Neural cell (in vitro differentiated cells): ENCODE measurements at regions not wholly inside any gene's neighbourhood (a gene's known extent, or its start where the extent isn't known, plus 50 kb on each side); places are given as distances from the start of the nearest gene placed in this dataset.

Experiments
- H2AFZ ChIP-seq: fragments of 200-600, 300-800 bp; sonication (generic), shearing (Covaris generic); 2 replicates; pipeline ENCODE4 v1.6.0; 2014; ENCODE audit warnings: low read depth, mild to moderate bottlenecking, antibody characterized with exemption, low read length, moderate library complexity
- H3F3A ChIP-seq: fragments of 200-600 bp; shearing (Covaris generic); 2 replicates; pipeline ENCODE4 v1.6.1; 2016; ENCODE audit warnings: mild to moderate bottlenecking, moderate library complexity, mixed read lengths, antibody characterized with exemption, low read length; ENCODE audit not compliant: insufficient read depth, poor library complexity, severe bottlenecking
- H3K27ac ChIP-seq: fragments of 200-600, 300-800 bp; sonication (generic), shearing (Covaris generic); 2 replicates; pipeline ENCODE4 v1.5.1; 2014; ENCODE audit warnings: mild to moderate bottlenecking, low read length, moderate library complexity
- H3K27me3 ChIP-seq: fragments of 300-800, 200-600 bp; sonication (generic), shearing (Covaris generic); 2 replicates; pipeline ENCODE4 v1.6.0; 2014; ENCODE audit warnings: mild to moderate bottlenecking, low read depth, low read length, moderate library complexity; ENCODE audit not compliant: insufficient read depth
- H3K36me3 ChIP-seq: fragments of 300-800, 200-600 bp; sonication (generic), shearing (Covaris generic); 2 replicates; pipeline ENCODE4 v1.5.1; 2014; ENCODE audit warnings: mild to moderate bottlenecking, antibody characterized with exemption, low read length, moderate library complexity; ENCODE audit not compliant: insufficient read depth
- H3K4me2 ChIP-seq: fragments of 300-800, 200-600 bp; sonication (generic), shearing (Covaris generic); 2 replicates; pipeline ENCODE4 v1.6.0; 2014; ENCODE audit warnings: mild to moderate bottlenecking, low read length
- H3K4me3 ChIP-seq: fragments of 300-800, 200-600 bp; sonication (generic), shearing (Covaris generic); 2 replicates; pipeline ENCODE4 v1.5.1; 2014; ENCODE audit warnings: mild to moderate bottlenecking, low read length, moderate library complexity
- H3K79me2 ChIP-seq: fragments of 200-600 bp; shearing (Covaris generic); replicated peaks from 2 replicates; pipeline ENCODE4 v1.6.0; 2014; ENCODE audit warnings: mild to moderate bottlenecking, low read length, moderate library complexity; ENCODE audit not compliant: insufficient read depth
- H3K9ac ChIP-seq: fragments of 300-800, 200-600 bp; sonication (generic), shearing (Covaris generic); 2 replicates; pipeline ENCODE4 v1.6.1; 2016; ENCODE audit warnings: mild to moderate bottlenecking, low read length, mixed read lengths
- H3K9me2 ChIP-seq: fragments of 200-600 bp; shearing (Covaris generic); 2 replicates; pipeline ENCODE4 v1.6.1; 2016; ENCODE audit warnings: mild to moderate bottlenecking, low read length, mixed read lengths; ENCODE audit not compliant: insufficient read depth
- H3K9me3 ChIP-seq: fragments of 200-600, 300-800 bp; sonication (generic), shearing (Covaris generic); 2 replicates; pipeline ENCODE4 v1.6.1; 2016; ENCODE audit warnings: mild to moderate bottlenecking, mixed run types, low read length, moderate library complexity, mixed read lengths
- H4K20me1 ChIP-seq: fragments of 200-600 bp; shearing (Covaris generic); 2 replicates; pipeline ENCODE4 v1.6.1; 2016; ENCODE audit warnings: mild to moderate bottlenecking, mixed run types; ENCODE audit not compliant: insufficient read depth
- CTCF ChIP-seq: fragments of 450-650 bp; IDR thresholded peaks from 2 replicates; pipeline ENCODE4 v1.5.1; 2014; ENCODE audit warnings: antibody characterized with exemption, mild to moderate bottlenecking, moderate library complexity; ENCODE audit not compliant: poor library complexity, severe bottlenecking
- EP300 ChIP-seq: fragments of 450-650 bp; conservative IDR thresholded peaks from 2 replicates; pipeline ENCODE4 v1.6.1; 2014; ENCODE audit warnings: antibody characterized with exemption, mild to moderate bottlenecking, moderate library complexity; ENCODE audit not compliant: poor library complexity, severe bottlenecking
- EZH2 ChIP-seq: fragments of 200-600, 300-800 bp; shearing (Covaris generic), sonication (generic); IDR thresholded peaks from 2 replicates; pipeline ENCODE4 v1.6.1; 2014; ENCODE audit warnings: antibody characterized with exemption, low read length, borderline replicate concordance, mild to moderate bottlenecking; ENCODE audit not compliant: insufficient read depth, poor library complexity, severe bottlenecking
- MXI1 ChIP-seq: fragments of 450-650 bp; conservative IDR thresholded peaks from 2 replicates; pipeline ENCODE4 v1.6.1; 2014; ENCODE audit warnings: antibody characterized with exemption, mild to moderate bottlenecking; ENCODE audit not compliant: poor library complexity, severe bottlenecking
- POLR2AphosphoS5 ChIP-seq: IDR thresholded peaks from 2 replicates; pipeline ENCODE4 v1.6.1; 2012
- RAD21 ChIP-seq: fragments of 450-650 bp; conservative IDR thresholded peaks from 2 replicates; pipeline ENCODE4 v1.6.1; 2014; ENCODE audit warnings: antibody characterized with exemption, mild to moderate bottlenecking, moderate library complexity
- SMC3 ChIP-seq: fragments of 450-650 bp; conservative IDR thresholded peaks from 2 replicates; pipeline ENCODE4 v1.6.1; 2014; ENCODE audit warnings: antibody characterized with exemption, mild to moderate bottlenecking, moderate library complexity; ENCODE audit not compliant: poor library complexity
- TAF1 ChIP-seq: IDR thresholded peaks from 2 replicates; pipeline ENCODE4 v1.6.1; 2012; ENCODE audit warnings: low read depth
- TF ChIP-seq, protein P1 (sequence below): IDR thresholded peaks from 2 replicates; pipeline ENCODE4 v1.6.1; 2012; ENCODE audit warnings: borderline replicate concordance

GRCh38 chr5:124227914-124228313 is 518.5 kb downstream of the ZNF608 start:
- no peaks in the 10 kb centered on the region for H4K20me1 ChIP-seq
- TF ChIP-seq TAF1 (no peak), CTCF (no peak), MXI1 (no peak), EZH2 (no peak), POLR2AphosphoS5 (no peak), SMC3 (no peak), RAD21 (no peak), EP300 (no peak)
- TF ChIP-seq, protein P1, sequence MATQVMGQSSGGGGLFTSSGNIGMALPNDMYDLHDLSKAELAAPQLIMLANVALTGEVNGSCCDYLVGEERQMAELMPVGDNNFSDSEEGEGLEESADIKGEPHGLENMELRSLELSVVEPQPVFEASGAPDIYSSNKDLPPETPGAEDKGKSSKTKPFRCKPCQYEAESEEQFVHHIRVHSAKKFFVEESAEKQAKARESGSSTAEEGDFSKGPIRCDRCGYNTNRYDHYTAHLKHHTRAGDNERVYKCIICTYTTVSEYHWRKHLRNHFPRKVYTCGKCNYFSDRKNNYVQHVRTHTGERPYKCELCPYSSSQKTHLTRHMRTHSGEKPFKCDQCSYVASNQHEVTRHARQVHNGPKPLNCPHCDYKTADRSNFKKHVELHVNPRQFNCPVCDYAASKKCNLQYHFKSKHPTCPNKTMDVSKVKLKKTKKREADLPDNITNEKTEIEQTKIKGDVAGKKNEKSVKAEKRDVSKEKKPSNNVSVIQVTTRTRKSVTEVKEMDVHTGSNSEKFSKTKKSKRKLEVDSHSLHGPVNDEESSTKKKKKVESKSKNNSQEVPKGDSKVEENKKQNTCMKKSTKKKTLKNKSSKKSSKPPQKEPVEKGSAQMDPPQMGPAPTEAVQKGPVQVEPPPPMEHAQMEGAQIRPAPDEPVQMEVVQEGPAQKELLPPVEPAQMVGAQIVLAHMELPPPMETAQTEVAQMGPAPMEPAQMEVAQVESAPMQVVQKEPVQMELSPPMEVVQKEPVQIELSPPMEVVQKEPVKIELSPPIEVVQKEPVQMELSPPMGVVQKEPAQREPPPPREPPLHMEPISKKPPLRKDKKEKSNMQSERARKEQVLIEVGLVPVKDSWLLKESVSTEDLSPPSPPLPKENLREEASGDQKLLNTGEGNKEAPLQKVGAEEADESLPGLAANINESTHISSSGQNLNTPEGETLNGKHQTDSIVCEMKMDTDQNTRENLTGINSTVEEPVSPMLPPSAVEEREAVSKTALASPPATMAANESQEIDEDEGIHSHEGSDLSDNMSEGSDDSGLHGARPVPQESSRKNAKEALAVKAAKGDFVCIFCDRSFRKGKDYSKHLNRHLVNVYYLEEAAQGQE = no peak
- no peak overlapping the region for H3K4me2 ChIP-seq
- H3K9me3 ChIP-seq = no peaks in the 10 kb centered on the region
- H2AFZ ChIP-seq = no peak overlapping the region
- no peaks in the 10 kb centered on the region for H3K79me2 ChIP-seq
- no peaks in the 10 kb centered on the region for H3K27me3 ChIP-seq
- no peak overlapping the region for H3K9ac ChIP-seq
- H3K9me2 ChIP-seq = no peaks in the 10 kb centered on the region
- H3K27ac ChIP-seq = no peak overlapping the region
- H3K36me3 ChIP-seq = no peaks in the 10 kb centered on the region
- H3F3A ChIP-seq = no peaks in the 10 kb centered on the region
- H3K4me3 ChIP-seq = no peak overlapping the region

GRCh38 chr5:124220418-124220817 is 526.0 kb downstream of the ZNF608 start:
- no peak overlapping the region for H3K27ac ChIP-seq
- H3K9ac ChIP-seq = no peak overlapping the region
- no peaks in the 10 kb centered on the region for H3K36me3 ChIP-seq
- no peaks in the 10 kb centered on the region for H3K9me3 ChIP-seq
- no peaks in the 10 kb centered on the region for H3K27me3 ChIP-seq
- H3K4me2 ChIP-seq = no peak overlapping the region
- TF ChIP-seq EP300 = no peak
- TF ChIP-seq, protein P1 = no peak
- no peak for TF ChIP-seq RAD21
- TF ChIP-seq EZH2 = no peak
- TF ChIP-seq MXI1 = no peak
- TF ChIP-seq TAF1 = no peak
- TF ChIP-seq POLR2AphosphoS5 = no peak
- no peak for TF ChIP-seq CTCF
- no peak for TF ChIP-seq SMC3
- H3K4me3 ChIP-seq = no peak overlapping the region
- H3F3A ChIP-seq = no peaks in the 10 kb centered on the region
- no peak overlapping the region for H2AFZ ChIP-seq
- H3K9me2 ChIP-seq = no peaks in the 10 kb centered on the region
- no peaks in the 10 kb centered on the region for H4K20me1 ChIP-seq
- no peaks in the 10 kb centered on the region for H3K79me2 ChIP-seq
